A549 (cell line): ENCODE measurements at regions not wholly inside any gene's neighbourhood (a gene's known extent, or its start where the extent isn't known, plus 50 kb on each side); places are given as distances from the start of the nearest gene placed in this dataset.

Experiments
- ATAC-seq, 2 experiments: fragments of 200-7000 bp in 1 of 2; fragments of >200 bp in 1 of 2; cut with Nextera tagmentation in 1 of 2; cut with Tn5 transposase in 1 of 2; 3 replicates each; pipeline versions ENCODE4 v1.8.0 to v1.9.1; 2018 to 2020; ENCODE audit warnings: mild to moderate bottlenecking in 1 of 2, moderate library complexity in 1 of 2
- CTCF ChIA-PET: fragments of 300-600 bp; sonication (Branson Sonifier 250); formaldehyde crosslinking; extraction: SDS; loops from one replicate; lab custom pipeline; 2021; ENCODE audit warnings: antibody characterized with exemption, inconsistent platforms; lab: Yijun Ruan, JAX
- POLR2A ChIA-PET: fragments of 350-600 bp; formaldehyde crosslinking; extraction: SDS; loops from one replicate; lab custom pipeline; 2021; ENCODE audit warnings: antibody characterized with exemption, inconsistent platforms; lab: Yijun Ruan, JAX
- DNase-seq, 2 experiments: peaks; one replicate each; pipeline versions ENCODE4 v3.0.0 to v3.0.0-alpha.2; 2011 to 2016; ENCODE audit warnings: low read depth in 1 of 2, low spot score in 1 of 2
- FAIRE-seq: peaks from 2 replicates; lab custom pipeline; 2011; peaks lifted over from hg19 to GRCh38; lab: Jason Lieb, UNC
- H3K27ac ChIP-seq, 2 experiments: fragments of >200 bp; sonication (Bioruptor Twin); formaldehyde crosslinking; 3 replicates each; pipeline ENCODE4 v1.5.1; 2016 to 2017
- H3K4me1 ChIP-seq: fragments of >200 bp; sonication (Bioruptor Twin); formaldehyde crosslinking; 3 replicates; pipeline ENCODE4 v1.6.1; 2016
- H3K4me2 ChIP-seq: fragments of >200 bp; sonication (Bioruptor Twin); formaldehyde crosslinking; 3 replicates; pipeline ENCODE4 v1.6.1; 2016
- H3K4me3 ChIP-seq: fragments of >200 bp; sonication (Bioruptor Twin); formaldehyde crosslinking; 3 replicates; pipeline ENCODE4 v1.5.1; 2016
- H3K9me3 ChIP-seq: fragments of >200 bp; sonication (Bioruptor Twin); formaldehyde crosslinking; 3 replicates; pipeline ENCODE4 v1.6.1; 2016
- ATOH8 ChIP-seq: fragments of 250-450 bp; sonication (Bioruptor Pico); IDR thresholded peaks from 2 replicates; pipeline ENCODE4 v1.5.0; 2020; ENCODE audit warnings: low read depth, mild to moderate bottlenecking, moderate library complexity
- BHLHE40 ChIP-seq: IDR thresholded peaks from 2 replicates; pipeline ENCODE4 v1.6.1; 2012; ENCODE audit warnings: low read depth, low read length, inconsistent platforms
- CBX8 ChIP-seq: fragments of 200-600 bp; sonication (generic); IDR thresholded peaks from 2 replicates; pipeline ENCODE4 v1.6.1; 2016
- CEBPB ChIP-seq, 2 experiments: fragments of >200 bp in 1 of 2; sonication (Bioruptor Twin) in 1 of 2; formaldehyde crosslinking in 1 of 2; IDR thresholded peaks; 2 replicates each; pipeline ENCODE4 v1.6.1; 2012 to 2016
- CHD4 ChIP-seq: fragments of 200-600 bp; sonication (generic); IDR thresholded peaks from 2 replicates; pipeline ENCODE4 v1.6.1; 2016; ENCODE audit warnings: antibody characterized with exemption, mild to moderate bottlenecking, borderline replicate concordance
- E2F6 ChIP-seq: IDR thresholded peaks from 2 replicates; pipeline ENCODE4 v1.6.1; 2012; ENCODE audit warnings: low read depth, borderline replicate concordance
- EHF ChIP-seq: fragments of 250-450 bp; sonication (Bioruptor Pico); IDR thresholded peaks from 2 replicates; pipeline ENCODE4 v1.5.0; 2020; ENCODE audit warnings: mild to moderate bottlenecking
- EHMT2 ChIP-seq: fragments of 200-600 bp; sonication (generic); IDR thresholded peaks from 2 replicates; pipeline ENCODE4 v1.6.1; 2016; ENCODE audit warnings: antibody characterized with exemption, low read depth, mild to moderate bottlenecking, moderate library complexity
- FOXS1 ChIP-seq: fragments of 250-450 bp; sonication (Bioruptor Pico); IDR thresholded peaks from 2 replicates; pipeline ENCODE4 v1.5.0; 2020; ENCODE audit warnings: mild to moderate bottlenecking, moderate library complexity
- GATA3 ChIP-seq: IDR thresholded peaks from 2 replicates; pipeline ENCODE4 v1.6.1; 2012; ENCODE audit warnings: borderline replicate concordance
- HOXA7 ChIP-seq: fragments of 250-450 bp; sonication (Bioruptor Pico); IDR thresholded peaks from 2 replicates; pipeline ENCODE4 v1.5.0; 2020; ENCODE audit warnings: mild to moderate bottlenecking, moderate library complexity
- HOXB13 ChIP-seq: fragments of 250-450 bp; sonication (Bioruptor Pico); IDR thresholded peaks from 2 replicates; pipeline ENCODE4 v1.5.0; 2020; ENCODE audit warnings: low read depth, mild to moderate bottlenecking, moderate library complexity
- JUN ChIP-seq, 2 experiments: fragments of >200 bp; sonication (Bioruptor Twin); formaldehyde crosslinking; IDR thresholded peaks; 2 replicates in 1 of 2; 3 replicates in 1 of 2; pipeline ENCODE4 v1.6.1; 2016 to 2017
- KDM5A ChIP-seq: fragments of 200-600 bp; sonication (generic); IDR thresholded peaks from 2 replicates; pipeline ENCODE4 v1.6.1; 2016; ENCODE audit warnings: antibody characterized with exemption, mild to moderate bottlenecking
- NFE2L2 ChIP-seq: fragments of 150-350 bp; conservative IDR thresholded peaks from 2 replicates; pipeline ENCODE4 v1.6.1; 2014; ENCODE audit warnings: low read length
- POLR2A ChIP-seq: IDR thresholded peaks from 2 replicates; pipeline ENCODE4 v1.6.1; 2012; ENCODE audit warnings: mild to moderate bottlenecking, low read length
- POLR2AphosphoS2 ChIP-seq: conservative IDR thresholded peaks from 2 replicates; pipeline ENCODE4 v1.6.1; 2012; ENCODE audit warnings: low read length, improper control_type of control experiment, inconsistent platforms
- RAD21 ChIP-seq, 2 experiments: fragments of >200 bp in 1 of 2; sonication (Bioruptor Twin) in 1 of 2; formaldehyde crosslinking in 1 of 2; IDR thresholded peaks in 1 of 2; conservative IDR thresholded peaks in 1 of 2; 2 replicates in 1 of 2; 3 replicates in 1 of 2; pipeline ENCODE4 v1.6.1; 2012 to 2018; ENCODE audit warnings: inconsistent platforms in 1 of 2
- RARB ChIP-seq: fragments of 250-450 bp; sonication (Bioruptor Pico); IDR thresholded peaks from 2 replicates; pipeline ENCODE4 v1.8.0; 2021; ENCODE audit warnings: mild to moderate bottlenecking, moderate library complexity
- RNF2 ChIP-seq: fragments of 200-600 bp; sonication (generic); IDR thresholded peaks from 2 replicates; pipeline ENCODE4 v1.6.1; 2016; ENCODE audit warnings: low read depth, mild to moderate bottlenecking, antibody characterized with exemption, moderate library complexity, borderline replicate concordance
- SMC3 ChIP-seq: fragments of >200 bp; sonication (Bioruptor Twin); formaldehyde crosslinking; IDR thresholded peaks from 3 replicates; pipeline ENCODE4 v1.6.1; 2018; ENCODE audit warnings: inconsistent platforms
- TFCP2L1 ChIP-seq: fragments of 250-450 bp; sonication (Bioruptor Pico); IDR thresholded peaks from 2 replicates; pipeline ENCODE4 v1.5.0; 2021; ENCODE audit warnings: mild to moderate bottlenecking
- TP53 ChIP-seq: fragments of 250-450 bp; sonication (Bioruptor Pico); IDR thresholded peaks from 2 replicates; pipeline ENCODE4 v1.5.0; 2021; ENCODE audit warnings: mild to moderate bottlenecking, moderate library complexity
- ZC3H11A ChIP-seq: fragments of 450-650 bp; IDR thresholded peaks from 2 replicates; pipeline ENCODE4 v1.6.1; 2014; ENCODE audit warnings: antibody characterized with exemption, mild to moderate bottlenecking
- ZNF302 ChIP-seq: fragments of 250-450 bp; sonication (Bioruptor Pico); IDR thresholded peaks from 2 replicates; pipeline ENCODE4 v1.9.0; 2021; ENCODE audit warnings: inconsistent platforms, mild to moderate bottlenecking, moderate library complexity
- WGBS: methylation state at CpG from one replicate; pipeline ENCODE4 v1.1.6; 2017; ENCODE audit errors: missing lambda C conversion rate; 5-methylcytosine and 5-hydroxymethylcytosine counted together
- TF ChIP-seq, protein P1 (sequence below): fragments of >200 bp; sonication (Bioruptor Twin); formaldehyde crosslinking; IDR thresholded peaks from 2 replicates; pipeline ENCODE4 v1.6.1; 2016
- TF ChIP-seq, protein P2 (sequence below): fragments of 200-600 bp; sonication (generic); IDR thresholded peaks from 2 replicates; pipeline ENCODE4 v1.6.1; 2016; ENCODE audit warnings: antibody characterized with exemption, mild to moderate bottlenecking, moderate library complexity
- TF ChIP-seq, protein P3 (sequence below): fragments of 150-350 bp; IDR thresholded peaks from 2 replicates; pipeline ENCODE4 v1.6.1; 2014; ENCODE audit warnings: low read depth, mild to moderate bottlenecking, low read length

DNA sequence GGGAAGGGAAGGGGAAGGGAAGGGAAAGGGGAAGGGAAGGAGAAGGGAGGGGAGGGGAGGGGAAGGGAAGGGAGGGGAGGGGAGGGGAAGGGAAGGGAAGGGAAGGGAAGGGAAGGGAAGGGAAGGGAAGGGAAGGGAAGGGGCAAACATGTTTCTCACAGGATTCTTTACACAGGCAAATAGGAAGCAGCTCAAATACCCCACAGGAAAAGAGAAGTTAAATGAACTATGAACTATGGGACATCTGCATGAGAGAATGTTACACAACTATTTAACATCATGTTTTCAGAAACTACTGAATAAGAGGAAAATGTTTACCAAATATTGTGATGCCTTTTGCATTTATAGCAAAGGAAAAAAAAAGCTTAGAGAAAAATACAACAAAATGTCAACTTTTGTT, 125.4 kb upstream of the SLC30A5 start:
- peaks cover 9% of the 10 kb centered on the region; the same call in 1 of the 3 replicates for H3K9me3 ChIP-seq
- ChIA-PET POLR2A (no interaction called here), CTCF (interaction anchor here (1.2 to 1.3 kb wide), 2 partner anchors 25 to 682 kb away, joined by 4 to 5 read pairs; no protein-coding TSS in a partner anchor)
- H3K4me1 ChIP-seq, result no peaks in the 10 kb centered on the region
- DNase-seq (no peak), FAIRE-seq (no peak), ATAC-seq (no peak)
- no peak overlapping the region for H3K4me2 ChIP-seq
- no peak for TF ChIP-seq KDM5A
- TF ChIP-seq POLR2AphosphoS2, result no peak
- TF ChIP-seq JUN (IDR thresholded peaks at IDR 0.05), result no peak
- TF ChIP-seq EHF (CRISPR knock-in tag), result no peak
- TF ChIP-seq TP53 (CRISPR knock-in tag), result no peak
- TF ChIP-seq HOXA7 (CRISPR knock-in tag), result no peak
- TF ChIP-seq GATA3, result no peak
- no peak for TF ChIP-seq RARB
- no peak for TF ChIP-seq CHD4
- no peak for TF ChIP-seq ZC3H11A
- no peak overlapping the region for H3K27ac ChIP-seq
- H3K4me3 ChIP-seq, result no peak overlapping the region

DNA sequence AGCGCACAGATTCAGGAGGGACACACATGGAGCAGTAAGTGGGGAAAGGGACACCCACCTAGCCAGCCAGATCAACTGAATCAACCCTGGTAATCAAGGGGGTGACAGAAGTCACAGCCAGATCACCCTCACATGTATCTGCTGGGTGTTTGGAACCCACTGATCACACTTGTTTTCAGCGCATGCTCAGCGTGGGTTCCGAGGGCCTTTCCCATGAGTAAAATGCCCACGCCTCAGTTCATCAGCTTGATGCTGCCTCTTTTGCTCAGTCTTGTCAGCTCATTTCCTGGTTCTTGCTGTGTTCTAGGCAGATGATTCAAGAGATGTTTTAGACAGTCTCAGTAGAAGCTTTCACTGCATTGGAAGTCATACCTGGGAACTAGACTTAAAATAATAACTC, 123.2 kb upstream of the SLC30A5 start:
- Histone ChIP-seq H3K4me2 (no peak overlapping the region), H3K27ac (no peak overlapping the region), H3K4me3 (no peak overlapping the region), H3K9me3 (peaks cover 10% of the 10 kb centered on the region; the same call in 1 of the 3 replicates), H3K4me1 (no peaks in the 10 kb centered on the region)
- FAIRE-seq, result no peak
- 79% methylated on average over 5 of the region's 5 CpGs for WGBS
- ATAC-seq, result no peak
- TF ChIP-seq TFCP2L1 (CRISPR knock-in tag) (no peak), ATOH8 (CRISPR knock-in tag) (no peak), CBX8 (no peak), RAD21 (conservative IDR thresholded peaks at IDR 0.05 in 1 of 2, IDR thresholded peaks at IDR 0.05 in 1 of 2) (no peak), GATA3 (no peak), RNF2 (no peak), CEBPB (IDR thresholded peaks at IDR 0.05) (no peak), ZNF302 (CRISPR knock-in tag) (no peak), FOXS1 (no peak), POLR2A (no peak), NFE2L2 (no peak), E2F6 (no peak), SMC3 (no peak), EHMT2 (no peak), HOXB13 (CRISPR knock-in tag) (no peak), BHLHE40 (no peak)
- TF ChIP-seq, protein P1, sequence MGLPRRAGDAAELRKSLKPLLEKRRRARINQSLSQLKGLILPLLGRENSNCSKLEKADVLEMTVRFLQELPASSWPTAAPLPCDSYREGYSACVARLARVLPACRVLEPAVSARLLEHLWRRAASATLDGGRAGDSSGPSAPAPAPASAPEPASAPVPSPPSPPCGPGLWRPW, result no peak
- TF ChIP-seq, protein P2, sequence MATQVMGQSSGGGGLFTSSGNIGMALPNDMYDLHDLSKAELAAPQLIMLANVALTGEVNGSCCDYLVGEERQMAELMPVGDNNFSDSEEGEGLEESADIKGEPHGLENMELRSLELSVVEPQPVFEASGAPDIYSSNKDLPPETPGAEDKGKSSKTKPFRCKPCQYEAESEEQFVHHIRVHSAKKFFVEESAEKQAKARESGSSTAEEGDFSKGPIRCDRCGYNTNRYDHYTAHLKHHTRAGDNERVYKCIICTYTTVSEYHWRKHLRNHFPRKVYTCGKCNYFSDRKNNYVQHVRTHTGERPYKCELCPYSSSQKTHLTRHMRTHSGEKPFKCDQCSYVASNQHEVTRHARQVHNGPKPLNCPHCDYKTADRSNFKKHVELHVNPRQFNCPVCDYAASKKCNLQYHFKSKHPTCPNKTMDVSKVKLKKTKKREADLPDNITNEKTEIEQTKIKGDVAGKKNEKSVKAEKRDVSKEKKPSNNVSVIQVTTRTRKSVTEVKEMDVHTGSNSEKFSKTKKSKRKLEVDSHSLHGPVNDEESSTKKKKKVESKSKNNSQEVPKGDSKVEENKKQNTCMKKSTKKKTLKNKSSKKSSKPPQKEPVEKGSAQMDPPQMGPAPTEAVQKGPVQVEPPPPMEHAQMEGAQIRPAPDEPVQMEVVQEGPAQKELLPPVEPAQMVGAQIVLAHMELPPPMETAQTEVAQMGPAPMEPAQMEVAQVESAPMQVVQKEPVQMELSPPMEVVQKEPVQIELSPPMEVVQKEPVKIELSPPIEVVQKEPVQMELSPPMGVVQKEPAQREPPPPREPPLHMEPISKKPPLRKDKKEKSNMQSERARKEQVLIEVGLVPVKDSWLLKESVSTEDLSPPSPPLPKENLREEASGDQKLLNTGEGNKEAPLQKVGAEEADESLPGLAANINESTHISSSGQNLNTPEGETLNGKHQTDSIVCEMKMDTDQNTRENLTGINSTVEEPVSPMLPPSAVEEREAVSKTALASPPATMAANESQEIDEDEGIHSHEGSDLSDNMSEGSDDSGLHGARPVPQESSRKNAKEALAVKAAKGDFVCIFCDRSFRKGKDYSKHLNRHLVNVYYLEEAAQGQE, result no peak
- TF ChIP-seq, protein P3, sequence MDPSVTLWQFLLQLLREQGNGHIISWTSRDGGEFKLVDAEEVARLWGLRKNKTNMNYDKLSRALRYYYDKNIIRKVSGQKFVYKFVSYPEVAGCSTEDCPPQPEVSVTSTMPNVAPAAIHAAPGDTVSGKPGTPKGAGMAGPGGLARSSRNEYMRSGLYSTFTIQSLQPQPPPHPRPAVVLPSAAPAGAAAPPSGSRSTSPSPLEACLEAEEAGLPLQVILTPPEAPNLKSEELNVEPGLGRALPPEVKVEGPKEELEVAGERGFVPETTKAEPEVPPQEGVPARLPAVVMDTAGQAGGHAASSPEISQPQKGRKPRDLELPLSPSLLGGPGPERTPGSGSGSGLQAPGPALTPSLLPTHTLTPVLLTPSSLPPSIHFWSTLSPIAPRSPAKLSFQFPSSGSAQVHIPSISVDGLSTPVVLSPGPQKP, result no peak
- POLR2A ChIA-PET, result no interaction called here
- DNase-seq, result no peak
- CTCF ChIA-PET, result interaction anchor here (0.6 to 2.0 kb wide), 3 partner anchors 9 to 1774 kb away, joined by 3 to 8 read pairs (median 7); partner anchors contain the start of gene CD180
